ENCODE measurements at regions not wholly inside any gene's neighbourhood (a gene's known extent, or its start where the extent isn't known, plus 50 kb on each side); places are given as distances from the start of the nearest gene placed in this dataset.

DNA sequence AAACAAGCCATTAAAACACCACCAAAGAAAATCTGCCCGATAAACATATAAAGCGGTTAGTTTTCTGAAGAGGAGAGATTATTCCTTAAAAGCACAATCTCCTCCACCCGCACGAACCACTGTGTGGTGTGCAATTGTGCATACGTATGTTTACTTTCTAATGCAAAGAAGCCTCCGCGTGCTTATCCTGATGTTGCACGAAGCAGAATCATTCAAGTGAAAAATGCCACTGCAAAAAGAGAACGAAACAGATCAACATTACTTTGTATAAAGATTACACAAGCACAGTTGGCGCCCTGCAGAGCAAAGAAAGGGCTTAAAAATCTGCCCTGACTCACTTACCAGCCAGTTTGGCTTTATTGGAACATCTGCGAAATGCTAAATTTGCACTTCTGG, 166.8 kb downstream of the ZNF281 start:
- CTCF ChIA-PET: interaction anchor here (1.6 kb wide), 1 partner anchor 66 kb away, joined by 3 read pairs; no protein-coding TSS in a partner anchor
- TF ChIP-seq, protein P1, sequence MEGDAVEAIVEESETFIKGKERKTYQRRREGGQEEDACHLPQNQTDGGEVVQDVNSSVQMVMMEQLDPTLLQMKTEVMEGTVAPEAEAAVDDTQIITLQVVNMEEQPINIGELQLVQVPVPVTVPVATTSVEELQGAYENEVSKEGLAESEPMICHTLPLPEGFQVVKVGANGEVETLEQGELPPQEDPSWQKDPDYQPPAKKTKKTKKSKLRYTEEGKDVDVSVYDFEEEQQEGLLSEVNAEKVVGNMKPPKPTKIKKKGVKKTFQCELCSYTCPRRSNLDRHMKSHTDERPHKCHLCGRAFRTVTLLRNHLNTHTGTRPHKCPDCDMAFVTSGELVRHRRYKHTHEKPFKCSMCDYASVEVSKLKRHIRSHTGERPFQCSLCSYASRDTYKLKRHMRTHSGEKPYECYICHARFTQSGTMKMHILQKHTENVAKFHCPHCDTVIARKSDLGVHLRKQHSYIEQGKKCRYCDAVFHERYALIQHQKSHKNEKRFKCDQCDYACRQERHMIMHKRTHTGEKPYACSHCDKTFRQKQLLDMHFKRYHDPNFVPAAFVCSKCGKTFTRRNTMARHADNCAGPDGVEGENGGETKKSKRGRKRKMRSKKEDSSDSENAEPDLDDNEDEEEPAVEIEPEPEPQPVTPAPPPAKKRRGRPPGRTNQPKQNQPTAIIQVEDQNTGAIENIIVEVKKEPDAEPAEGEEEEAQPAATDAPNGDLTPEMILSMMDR (IDR thresholded peaks at IDR 0.05; ENCODE audit: control extremely low read depth, extremely low read depth, low read depth, missing control alignments): no peak
- POLR2A ChIA-PET: no interaction called here
- DNase-seq (ENCODE audit: extremely low spot score): no peak

DNA sequence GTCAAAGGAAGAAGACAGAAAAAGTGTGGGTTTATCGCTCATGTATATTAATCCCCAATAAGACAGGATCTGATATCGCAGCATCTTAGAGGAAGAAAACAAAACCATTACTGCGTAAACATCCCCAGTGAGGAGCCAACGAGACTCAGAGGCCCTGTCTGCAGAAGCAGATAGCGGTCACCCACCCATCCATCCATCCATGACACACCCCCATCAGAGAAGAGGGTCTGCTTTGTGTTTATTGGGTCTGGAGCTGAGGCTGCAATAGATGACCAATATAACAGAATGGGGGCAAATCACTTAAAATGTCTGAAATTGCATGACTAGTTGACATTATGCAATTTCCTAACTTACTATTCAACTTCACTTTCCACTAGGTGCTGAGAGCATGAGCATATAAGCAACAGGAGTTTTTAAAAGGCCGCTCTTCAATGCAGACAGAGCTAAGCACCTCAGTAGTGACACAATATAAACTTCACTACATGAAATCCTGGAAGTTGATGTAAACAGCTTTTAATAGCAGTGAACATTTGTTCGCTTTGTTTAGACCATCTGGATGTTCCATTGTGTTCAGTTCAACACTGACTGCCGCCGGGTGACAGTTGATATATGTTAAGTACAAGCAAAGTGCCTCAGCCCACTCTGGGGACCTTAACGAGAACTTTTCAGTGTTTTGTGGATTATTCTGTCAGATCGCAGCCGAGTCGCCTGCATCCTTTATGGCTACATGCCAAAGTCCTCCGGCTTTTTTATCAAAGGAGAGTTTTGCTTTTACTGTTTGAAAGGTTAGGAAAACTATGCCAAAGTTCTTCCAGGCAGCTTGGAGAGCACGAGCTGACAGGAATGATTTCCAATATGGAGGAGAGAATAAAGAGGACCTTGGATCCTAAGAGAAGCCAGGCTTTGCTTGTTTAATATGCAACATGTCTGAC, 167.5 kb downstream of the ZNF281 start:
- DNase-seq (ENCODE audit: extremely low spot score): no peak
- ChIA-PET POLR2A (no interaction called here), CTCF (interaction anchor here (1.1 to 2.2 kb wide), 3 partner anchors 12 to 65 kb away, joined by 3 to 4 read pairs (median 3); no protein-coding TSS in a partner anchor)
- TF ChIP-seq, protein P1 (IDR thresholded peaks at IDR 0.05; ENCODE audit: control extremely low read depth, extremely low read depth, low read depth, missing control alignments): no peak

DNA sequence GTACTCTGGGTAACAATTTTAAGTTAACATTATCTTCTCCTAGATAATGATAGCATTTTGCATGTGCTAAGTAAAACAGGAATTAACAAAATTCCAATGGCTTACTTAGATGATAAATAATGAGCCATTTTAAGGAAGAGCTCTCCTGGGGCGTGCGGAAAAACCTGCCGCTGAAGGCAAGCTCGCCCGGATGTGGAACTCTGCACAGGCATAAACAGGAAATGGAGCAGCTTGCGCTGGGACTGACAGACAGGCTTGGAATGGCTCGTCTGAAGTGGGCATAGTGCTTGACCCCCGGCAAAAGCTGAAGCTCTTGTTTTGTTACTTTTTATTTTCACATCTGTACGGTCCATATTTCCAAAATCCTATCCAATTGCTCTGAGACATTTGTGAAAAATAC, 169.2 kb downstream of the ZNF281 start:
- TF ChIP-seq, protein P1 (IDR thresholded peaks at IDR 0.05; ENCODE audit: control extremely low read depth, extremely low read depth, low read depth, missing control alignments): no peak
- ChIA-PET POLR2A (no interaction called here), CTCF (interaction anchor here (0.9 to 2.2 kb wide), 5 partner anchors 9 to 29 kb away, joined by 3 to 10 read pairs (median 4); no protein-coding TSS in a partner anchor)
- no peak for DNase-seq (ENCODE audit: extremely low spot score)

DNA sequence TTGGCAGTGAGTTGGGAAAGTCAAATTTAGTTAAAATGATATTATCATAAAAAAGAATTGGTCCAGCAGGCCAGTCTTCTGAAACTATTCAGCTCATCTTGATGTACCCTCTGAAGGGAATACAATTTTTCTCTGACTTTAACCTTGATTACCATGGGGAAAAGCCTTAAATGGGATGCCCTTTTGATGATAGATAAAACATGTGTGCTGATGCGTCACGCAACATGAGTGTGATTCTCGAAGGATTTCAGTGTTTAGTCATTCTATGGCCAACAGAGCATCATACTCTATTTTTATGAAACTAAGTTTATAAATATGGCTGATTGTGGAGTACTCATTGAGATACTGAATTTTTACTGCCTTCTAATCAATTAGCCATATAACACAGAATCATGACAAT, 171.5 kb downstream of the ZNF281 start:
- ChIA-PET CTCF (interaction anchor here (1.3 kb wide), 1 partner anchor 271 kb away, joined by 3 read pairs; no protein-coding TSS in a partner anchor), POLR2A (no interaction called here)
- DNase-seq (ENCODE audit: extremely low spot score): no peak
- TF ChIP-seq, protein P1 (IDR thresholded peaks at IDR 0.05; ENCODE audit: control extremely low read depth, extremely low read depth, low read depth, missing control alignments): no peak

DNA sequence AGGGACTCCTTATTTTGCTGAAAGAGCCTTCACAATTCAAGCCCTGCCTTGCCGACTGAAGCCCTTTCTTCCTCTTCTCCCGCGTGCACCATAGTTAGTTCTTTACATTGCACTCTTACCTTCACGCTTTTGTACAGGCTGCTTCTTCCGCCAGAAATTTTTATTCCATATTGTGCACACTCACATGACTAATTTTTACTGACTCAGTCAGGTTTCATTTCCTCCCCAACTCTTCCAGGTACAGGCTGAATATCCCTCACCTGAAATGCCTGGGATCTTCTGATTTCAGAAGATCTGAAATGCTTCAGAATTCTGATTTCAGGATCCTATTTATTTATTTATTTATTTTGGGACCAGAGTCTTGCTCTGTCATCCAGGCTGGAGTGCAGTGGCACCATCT, 172.8 kb downstream of the ZNF281 start:
- TF ChIP-seq, protein P1 (IDR thresholded peaks at IDR 0.05; ENCODE audit: control extremely low read depth, extremely low read depth, low read depth, missing control alignments): no peak
- ChIA-PET CTCF (interaction anchor here (1.3 kb wide), 1 partner anchor 272 kb away, joined by 3 read pairs; no protein-coding TSS in a partner anchor), POLR2A (no interaction called here)
- DNase-seq (ENCODE audit: extremely low spot score): no peak

DNA sequence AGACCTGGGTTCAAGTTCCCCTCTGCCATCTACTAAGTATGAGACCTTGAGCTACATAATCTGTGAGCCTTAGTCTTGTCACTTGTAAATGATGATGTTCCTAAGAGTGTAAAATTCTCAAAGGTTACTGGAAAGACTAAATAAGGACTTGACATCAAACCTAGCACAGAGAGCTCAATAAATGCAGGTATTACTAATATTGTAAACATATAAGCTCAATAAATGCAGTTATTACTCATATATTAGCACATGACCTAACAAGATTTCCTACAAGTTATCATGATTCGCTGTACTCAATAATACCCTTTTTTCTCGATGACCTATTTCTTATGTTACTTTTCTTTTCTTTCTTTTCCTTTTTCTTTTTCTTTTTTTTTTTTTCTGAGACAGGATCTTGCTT, 174.9 kb downstream of the ZNF281 start:
- ChIA-PET POLR2A (interaction anchor here (0.6 kb wide), 1 partner anchor 288 kb away, joined by 7 read pairs; no protein-coding TSS in a partner anchor), CTCF (interaction anchor here (1.0 to 1.5 kb wide), 5 partner anchors 11 to 44 kb away, joined by 3 to 7 read pairs (median 3); no protein-coding TSS in a partner anchor)
- no peak for DNase-seq (ENCODE audit: extremely low spot score)
- TF ChIP-seq, protein P1 (IDR thresholded peaks at IDR 0.05; ENCODE audit: control extremely low read depth, extremely low read depth, low read depth, missing control alignments): no peak

Data from GM10248 (cell line).